Nephron (organoid): ENCODE measurements at regions not wholly inside any gene's neighbourhood (a gene's known extent, or its start where the extent isn't known, plus 50 kb on each side); places are given as distances from the start of the nearest gene placed in this dataset.
A peak's percentile ranks its signal among the peaks of the same experiment; 100 is the strongest.

Experiments used
- H3K27ac Mint-ChIP-seq, 3 experiments: 2 replicates each; pipeline ENCODE4 v1.8.0; 2020; ENCODE audit warnings: mixed read lengths in 3 of 3, mild to moderate bottlenecking in 2 of 3, moderate library complexity in 1 of 3
- H3K27me3 Mint-ChIP-seq: 2 replicates; pipeline ENCODE4 v1.8.0; 2021; ENCODE audit warnings: low read depth, mild to moderate bottlenecking, moderate library complexity, mixed read lengths
- H3K36me3 Mint-ChIP-seq: 2 replicates; pipeline ENCODE4 v1.8.0; 2020; ENCODE audit warnings: low read depth, mixed read lengths
- H3K4me1 Mint-ChIP-seq: 2 replicates; pipeline ENCODE4 v1.8.0; 2020; ENCODE audit warnings: mixed read lengths
- H3K4me3 Mint-ChIP-seq, 3 experiments: 2 replicates each; pipeline ENCODE4 v1.8.0; 2020; ENCODE audit warnings: mild to moderate bottlenecking in 3 of 3, mixed read lengths in 3 of 3, moderate library complexity in 2 of 3
- H3K9me3 Mint-ChIP-seq: 2 replicates; pipeline ENCODE4 v1.8.0; 2020; ENCODE audit warnings: mixed read lengths
- TF ChIP-seq, protein P1 (sequence below), 3 experiments: fragments of 200-600 bp; sonication (generic); IDR thresholded peaks; one replicate each; pipeline ENCODE4 v1.5.0; 2021; ENCODE audit warnings: antibody characterized with exemption in 3 of 3; ENCODE audit not compliant: unreplicated experiment in 3 of 3

DNA sequence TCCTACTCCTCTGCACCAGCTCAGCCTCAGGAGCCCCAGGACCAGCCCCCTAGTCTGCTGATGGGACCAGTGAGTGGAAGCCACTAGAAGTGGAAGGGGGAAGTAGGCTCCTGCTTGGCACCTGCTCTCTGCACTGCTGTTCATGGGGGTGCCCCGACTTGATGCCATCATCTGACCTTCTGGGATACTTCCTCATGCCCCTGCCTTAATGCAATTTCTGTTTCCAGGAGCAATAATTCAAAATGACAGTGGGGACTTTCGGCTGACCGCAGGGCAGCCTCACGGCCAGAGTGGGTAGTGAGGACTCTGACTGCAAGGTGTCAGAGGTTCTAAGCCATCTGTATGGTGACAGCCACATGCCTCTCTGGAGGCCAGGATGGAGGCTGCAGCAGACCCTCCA is 196.4 kb upstream of the WSCD1 start:
- H3K27ac Mint-ChIP-seq: no peak overlapping the region
- H3K4me3 Mint-ChIP-seq: no peak overlapping the region
- H3K36me3 Mint-ChIP-seq: no peaks in the 10 kb centered on the region
- H3K4me1 Mint-ChIP-seq: peaks cover 46% of the 10 kb centered on the region
- TF ChIP-seq, protein P1, sequence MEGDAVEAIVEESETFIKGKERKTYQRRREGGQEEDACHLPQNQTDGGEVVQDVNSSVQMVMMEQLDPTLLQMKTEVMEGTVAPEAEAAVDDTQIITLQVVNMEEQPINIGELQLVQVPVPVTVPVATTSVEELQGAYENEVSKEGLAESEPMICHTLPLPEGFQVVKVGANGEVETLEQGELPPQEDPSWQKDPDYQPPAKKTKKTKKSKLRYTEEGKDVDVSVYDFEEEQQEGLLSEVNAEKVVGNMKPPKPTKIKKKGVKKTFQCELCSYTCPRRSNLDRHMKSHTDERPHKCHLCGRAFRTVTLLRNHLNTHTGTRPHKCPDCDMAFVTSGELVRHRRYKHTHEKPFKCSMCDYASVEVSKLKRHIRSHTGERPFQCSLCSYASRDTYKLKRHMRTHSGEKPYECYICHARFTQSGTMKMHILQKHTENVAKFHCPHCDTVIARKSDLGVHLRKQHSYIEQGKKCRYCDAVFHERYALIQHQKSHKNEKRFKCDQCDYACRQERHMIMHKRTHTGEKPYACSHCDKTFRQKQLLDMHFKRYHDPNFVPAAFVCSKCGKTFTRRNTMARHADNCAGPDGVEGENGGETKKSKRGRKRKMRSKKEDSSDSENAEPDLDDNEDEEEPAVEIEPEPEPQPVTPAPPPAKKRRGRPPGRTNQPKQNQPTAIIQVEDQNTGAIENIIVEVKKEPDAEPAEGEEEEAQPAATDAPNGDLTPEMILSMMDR (IDR thresholded peaks at IDR 0.05; ENCODE audit: unreplicated experiment in 3 of 3): no peak
- peaks cover 28% of the 10 kb centered on the region for H3K27me3 Mint-ChIP-seq
- no peaks in the 10 kb centered on the region for H3K9me3 Mint-ChIP-seq

DNA sequence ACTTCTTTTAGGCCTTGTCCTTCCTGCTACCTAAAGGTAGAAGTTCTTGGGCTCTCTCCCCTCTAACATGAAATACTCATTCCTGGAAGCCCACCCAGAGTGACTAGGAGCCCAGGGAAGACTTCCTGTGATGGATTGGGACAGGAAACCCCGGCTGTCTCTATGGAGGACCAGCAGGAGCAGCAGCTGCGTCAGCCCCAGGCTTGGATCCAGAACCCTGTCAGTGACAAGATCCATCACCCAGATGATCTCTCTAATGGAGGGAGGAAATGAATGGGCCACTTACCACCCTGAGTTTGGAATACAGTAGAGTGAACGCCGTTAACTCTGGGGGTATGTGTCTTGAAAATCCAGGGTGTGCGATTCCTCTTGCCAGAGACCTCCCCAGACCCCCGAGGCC is 195.7 kb upstream of the WSCD1 start:
- H3K27me3 Mint-ChIP-seq: peaks cover 28% of the 10 kb centered on the region
- no peaks in the 10 kb centered on the region for H3K9me3 Mint-ChIP-seq
- peaks cover 46% of the 10 kb centered on the region for H3K4me1 Mint-ChIP-seq
- H3K36me3 Mint-ChIP-seq: no peaks in the 10 kb centered on the region
- TF ChIP-seq, protein P1 (IDR thresholded peaks at IDR 0.05; ENCODE audit: unreplicated experiment in 3 of 3): no peak
- peak overlapping the region in 1 of 3 experiments; percentile 1 for H3K27ac Mint-ChIP-seq
- H3K4me3 Mint-ChIP-seq: no peak overlapping the region

DNA sequence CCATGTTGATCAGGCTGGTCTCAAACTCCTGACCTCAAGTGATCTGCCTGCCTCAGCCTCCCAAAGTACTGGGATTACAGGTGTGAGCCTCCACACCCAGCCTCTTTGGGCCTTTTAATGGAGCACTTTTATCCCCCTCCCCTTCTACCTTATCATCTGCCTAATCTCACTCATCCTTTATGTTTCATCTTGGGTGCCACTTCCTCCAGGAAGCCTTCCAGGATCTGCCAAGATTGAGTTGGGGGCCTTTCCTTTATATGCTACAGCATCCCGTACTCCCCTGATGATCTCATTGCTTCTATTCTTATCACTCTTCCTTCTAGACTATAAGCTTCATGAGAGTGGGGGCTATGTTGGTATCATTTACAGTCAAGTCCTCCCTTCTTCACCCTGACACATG is 192.8 kb upstream of the WSCD1 start:
- Mint-ChIP-seq H3K4me1 (peaks cover 38% of the 10 kb centered on the region), H3K27ac (peak overlapping the region in 2 of 3 experiments; percentile 27 to 45), H3K36me3 (no peaks in the 10 kb centered on the region), H3K27me3 (peaks cover 17% of the 10 kb centered on the region), H3K9me3 (no peaks in the 10 kb centered on the region), H3K4me3 (no peak overlapping the region)
- TF ChIP-seq, protein P1 (IDR thresholded peaks at IDR 0.05; ENCODE audit: unreplicated experiment in 3 of 3): no peak

DNA sequence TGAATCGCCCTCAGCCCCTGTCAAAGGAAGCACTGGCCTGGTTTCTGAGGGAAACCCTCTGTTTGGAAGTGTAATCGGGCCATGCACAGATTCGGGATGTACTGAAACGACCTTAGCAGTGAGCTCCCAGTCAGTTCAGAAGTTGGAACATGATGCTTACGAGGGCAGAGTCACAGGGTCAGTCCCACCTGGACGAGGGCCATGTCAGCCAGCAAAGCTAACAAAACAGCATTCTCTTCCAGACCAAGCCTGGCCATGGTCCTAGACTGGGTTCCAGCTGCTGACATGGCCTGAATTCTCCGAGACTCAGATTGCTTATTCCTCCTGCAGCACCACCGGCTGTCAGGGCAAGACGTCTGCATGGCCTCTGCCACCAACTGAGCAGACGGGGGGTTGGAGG is 192.2 kb upstream of the WSCD1 start:
- peaks cover 19% of the 10 kb centered on the region for H3K27me3 Mint-ChIP-seq
- H3K9me3 Mint-ChIP-seq: no peaks in the 10 kb centered on the region
- no peaks in the 10 kb centered on the region for H3K36me3 Mint-ChIP-seq
- H3K4me3 Mint-ChIP-seq: no peak overlapping the region
- TF ChIP-seq, protein P1 (IDR thresholded peaks at IDR 0.05; ENCODE audit: unreplicated experiment in 3 of 3): no peak
- peak overlapping the region in 2 of 3 experiments; percentile 27 to 45 for H3K27ac Mint-ChIP-seq
- peaks cover 38% of the 10 kb centered on the region for H3K4me1 Mint-ChIP-seq

DNA sequence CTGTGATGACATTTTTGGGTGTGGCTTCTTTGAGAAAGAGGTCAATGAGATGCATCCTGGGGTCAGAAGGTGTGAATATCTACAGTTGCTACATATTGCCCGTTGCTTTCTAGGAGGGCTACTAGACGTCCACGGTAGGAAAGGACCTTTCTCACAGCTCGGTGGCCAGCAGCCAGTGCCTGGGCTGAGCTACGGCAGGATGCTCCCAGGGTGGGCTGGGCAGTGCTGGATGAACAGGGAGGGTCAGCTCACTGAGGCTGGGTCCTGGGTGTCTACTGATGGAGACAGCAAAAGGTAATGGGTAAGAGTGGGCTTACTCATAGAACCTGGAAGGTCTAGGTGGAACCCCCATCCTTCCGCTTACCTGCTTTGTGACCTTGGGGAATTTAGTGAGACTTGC is 188.3 kb upstream of the WSCD1 start:
- H3K27ac Mint-ChIP-seq: no peak overlapping the region
- peaks cover 13% of the 10 kb centered on the region for H3K27me3 Mint-ChIP-seq
- TF ChIP-seq, protein P1 (IDR thresholded peaks at IDR 0.05; ENCODE audit: unreplicated experiment in 3 of 3): no peak
- no peaks in the 10 kb centered on the region for H3K9me3 Mint-ChIP-seq
- H3K4me3 Mint-ChIP-seq: no peak overlapping the region
- H3K36me3 Mint-ChIP-seq: no peaks in the 10 kb centered on the region
- H3K4me1 Mint-ChIP-seq: peaks cover 15% of the 10 kb centered on the region

DNA sequence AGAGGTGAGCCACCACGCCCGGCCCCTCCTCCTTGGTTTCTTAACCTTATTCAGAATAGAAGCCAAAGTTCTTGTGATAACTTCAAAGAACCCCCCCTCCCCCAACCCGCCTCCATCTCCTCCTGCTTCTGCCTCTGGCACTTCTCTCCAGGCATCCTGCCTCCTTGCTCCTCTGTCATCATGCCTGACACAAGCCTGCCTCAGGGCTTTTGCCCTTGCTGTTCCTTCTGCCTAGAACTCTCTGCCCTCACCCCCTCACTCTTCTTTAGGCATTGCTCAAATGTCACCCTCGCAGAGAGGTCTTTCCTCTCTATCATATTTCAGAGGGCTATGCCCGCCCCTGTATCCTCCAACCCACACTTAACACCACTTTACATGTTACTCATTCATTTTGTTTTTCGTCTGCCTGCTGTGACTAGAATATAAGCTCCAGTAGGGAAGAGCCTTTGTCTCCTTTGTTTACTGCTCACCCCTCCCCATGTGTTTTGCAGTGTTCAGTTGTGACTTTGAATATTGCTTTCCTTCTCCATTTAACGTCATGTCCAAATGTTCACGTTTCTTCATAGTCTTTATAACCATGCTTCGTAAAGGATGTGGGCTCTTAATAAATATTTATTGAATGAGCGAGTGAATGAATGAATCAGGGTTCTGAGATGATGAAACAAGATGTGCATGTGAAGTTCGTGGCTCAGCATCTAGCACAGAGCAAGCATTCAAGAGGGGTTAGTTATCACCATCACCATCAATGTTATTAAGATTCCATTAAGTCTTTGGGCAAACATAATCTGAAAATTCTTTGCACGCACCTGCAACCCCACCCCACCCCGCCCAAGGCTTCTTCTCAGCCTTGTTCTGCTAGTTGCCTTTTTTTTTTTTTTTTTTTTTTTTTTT is 186.2 kb upstream of the WSCD1 start:
- TF ChIP-seq, protein P1 (IDR thresholded peaks at IDR 0.05; ENCODE audit: unreplicated experiment in 3 of 3): no peak
- H3K36me3 Mint-ChIP-seq: no peaks in the 10 kb centered on the region
- H3K4me3 Mint-ChIP-seq: no peak overlapping the region
- no peaks in the 10 kb centered on the region for H3K4me1 Mint-ChIP-seq
- H3K9me3 Mint-ChIP-seq: peaks cover 10% of the 10 kb centered on the region
- no peak overlapping the region for H3K27ac Mint-ChIP-seq
- H3K27me3 Mint-ChIP-seq: peaks cover 13% of the 10 kb centered on the region
